CMK (cell line): ENCODE measurements at regions not wholly inside any gene's neighbourhood (a gene's known extent, or its start where the extent isn't known, plus 50 kb on each side); places are given as distances from the start of the nearest gene placed in this dataset.
A peak's percentile ranks its signal among the peaks of the same experiment; 100 is the strongest.

Experiments
- DNase-seq: peaks from one replicate; pipeline ENCODE4 v3.0.0-alpha.2; 2010; ENCODE audit warnings: low read depth

DNA sequence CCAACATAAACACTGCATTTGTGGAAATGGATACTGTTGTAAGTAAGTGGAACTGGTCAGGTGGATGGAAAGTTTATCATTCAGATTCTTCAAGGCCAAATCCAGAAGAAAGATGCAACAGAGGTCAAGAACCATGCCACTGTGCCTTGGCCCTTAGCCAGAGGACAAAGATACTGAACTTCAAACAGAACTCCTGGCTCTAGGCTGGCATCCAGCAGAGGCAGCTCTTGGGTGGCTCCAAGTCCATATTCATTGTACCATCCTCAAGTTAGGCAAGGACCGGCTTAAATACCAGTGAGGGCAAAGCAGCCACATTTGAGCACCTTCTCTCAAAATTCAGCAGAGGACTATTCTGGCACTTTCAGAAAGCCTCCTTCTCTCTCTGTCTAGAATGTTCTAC, 53.2 kb downstream of the DNAAF9 start:
- DNase-seq, result no peak

DNA sequence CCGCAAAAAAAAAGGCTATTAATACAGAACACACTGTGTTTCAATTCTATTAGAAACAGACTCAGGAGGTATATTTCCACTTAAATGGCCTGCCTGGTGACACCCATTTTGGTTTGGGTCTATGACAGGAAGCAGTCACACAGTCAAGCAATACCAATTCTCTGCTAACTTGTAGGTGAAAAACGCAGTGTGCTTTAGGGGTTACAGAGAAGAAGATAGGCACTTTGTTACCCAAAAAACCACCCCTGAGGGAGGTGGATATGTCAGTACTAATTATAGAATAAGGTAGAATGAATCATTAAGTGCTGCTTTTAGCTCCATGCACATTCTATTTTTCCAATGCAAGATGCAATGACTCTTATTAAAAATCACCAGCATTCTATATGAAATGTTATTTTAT, 53.8 kb downstream of the DNAAF9 start:
- no peak for DNase-seq

DNA sequence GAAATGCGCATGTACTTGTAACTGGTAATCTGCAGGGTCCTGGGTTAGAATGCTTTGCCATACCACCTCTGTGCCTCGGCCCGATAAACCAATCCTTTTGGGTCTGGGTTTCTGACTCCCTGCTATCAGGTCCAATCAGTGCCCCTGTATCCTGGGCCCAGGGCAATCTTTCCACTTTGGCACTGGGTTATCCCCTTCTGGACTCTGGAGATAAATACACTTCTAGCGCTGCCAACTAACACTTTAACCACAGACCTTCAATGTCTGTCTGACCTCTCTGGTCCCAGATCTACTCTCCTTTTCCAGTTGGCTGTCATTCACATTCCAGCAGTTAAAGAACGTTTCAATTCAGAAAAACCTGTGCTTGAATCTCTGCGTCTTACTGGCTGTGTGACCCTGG, 55.3 kb downstream of the DNAAF9 start:
- no peak for DNase-seq

DNA sequence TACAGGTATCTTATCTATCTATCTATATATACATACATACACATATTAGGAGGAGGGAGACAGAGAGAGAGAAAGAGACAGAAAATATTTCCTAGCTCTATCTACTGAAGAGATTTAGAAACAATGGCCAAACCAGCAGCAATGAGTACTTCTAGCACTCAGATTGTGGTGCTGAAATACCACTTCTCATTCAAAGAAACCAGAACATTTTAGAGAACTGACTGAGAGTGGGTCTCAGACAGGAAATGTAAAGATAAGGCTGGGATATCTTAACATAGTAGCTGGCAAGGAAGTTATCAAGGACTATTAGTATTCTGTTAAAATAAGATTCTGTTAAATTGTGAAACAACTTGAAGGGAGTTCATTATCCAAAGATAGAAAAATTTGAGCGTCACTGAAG, 57.0 kb downstream of the DNAAF9 start:
- no peak for DNase-seq

DNA sequence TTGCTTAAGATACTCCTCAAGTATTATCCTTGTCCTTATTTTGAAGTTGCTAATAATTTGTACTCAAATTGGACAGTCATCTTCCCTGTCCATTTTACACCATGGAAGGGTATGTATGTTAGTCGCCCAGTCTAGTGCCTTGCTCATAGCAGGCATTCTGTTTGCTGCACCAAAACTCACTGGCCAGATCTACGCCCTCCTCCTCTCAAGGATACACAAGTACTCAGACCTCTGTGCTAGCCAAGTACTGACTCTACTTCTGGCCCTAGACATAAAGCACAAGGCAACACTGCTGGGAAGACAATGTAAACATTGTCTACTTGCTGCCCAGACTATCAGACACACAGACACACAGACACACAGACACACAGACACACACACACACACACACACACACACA, 57.7 kb downstream of the DNAAF9 start:
- DNase-seq, result no peak

DNA sequence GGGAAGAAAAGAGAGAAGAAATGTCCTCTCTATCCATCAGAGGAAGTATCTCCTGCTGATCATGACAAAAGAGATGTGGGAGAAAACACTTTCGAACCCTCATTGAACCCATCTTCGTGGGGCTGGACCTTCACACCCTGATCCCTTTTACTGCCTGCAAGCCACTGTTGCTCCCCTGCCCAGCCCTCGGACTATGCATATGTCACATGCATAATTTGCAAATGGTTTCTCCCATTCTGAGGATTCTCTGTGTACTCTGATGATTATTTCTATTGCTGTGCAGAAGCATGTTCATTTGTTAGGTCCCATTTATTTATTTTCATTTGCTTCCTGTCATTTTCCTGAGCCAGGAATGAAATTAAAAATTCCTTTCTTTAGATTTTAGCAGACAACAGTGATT, 64.7 kb downstream of the DNAAF9 start:
- no peak for DNase-seq

DNA sequence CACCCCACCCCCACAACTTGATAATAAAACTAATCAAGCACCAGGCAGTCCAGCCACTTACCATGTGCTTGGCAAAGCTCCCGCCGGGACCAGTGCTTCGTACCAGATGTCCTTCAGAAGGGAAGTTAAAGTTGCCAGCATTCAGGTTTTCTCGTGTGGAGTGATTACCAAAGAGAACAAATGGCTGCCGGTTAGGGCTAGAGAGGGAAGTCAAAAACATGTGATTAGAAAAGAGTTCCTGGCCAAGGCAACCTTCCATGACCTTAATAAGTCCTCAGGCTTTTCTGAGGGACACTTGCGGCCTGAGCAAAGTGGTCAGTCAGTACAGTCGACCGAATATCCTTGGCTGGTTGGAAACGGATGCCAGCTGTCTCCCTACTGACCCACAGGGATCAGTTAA, 67.0 kb downstream of the DNAAF9 start:
- DNase-seq, result no peak

DNA sequence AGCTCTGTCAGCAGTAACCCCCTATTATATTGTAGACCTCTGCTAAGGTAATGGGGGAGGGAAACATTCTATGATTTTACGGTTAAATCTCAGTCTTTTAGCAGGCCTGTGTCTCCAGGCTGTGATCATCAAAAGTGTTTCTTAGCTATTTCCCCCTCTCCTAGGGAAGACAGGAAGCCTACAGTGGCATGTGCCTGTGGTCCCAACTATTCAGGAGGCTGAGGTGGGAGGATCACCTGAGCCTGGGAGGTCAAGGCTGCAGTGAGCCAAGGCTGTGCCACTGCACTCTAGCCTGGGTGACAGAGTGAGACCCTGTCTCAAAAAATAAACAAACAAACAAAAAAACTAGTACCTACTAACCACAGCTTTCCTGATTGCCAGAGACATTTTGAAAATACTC, 67.9 kb downstream of the DNAAF9 start:
- DNase-seq, result no peak

DNA sequence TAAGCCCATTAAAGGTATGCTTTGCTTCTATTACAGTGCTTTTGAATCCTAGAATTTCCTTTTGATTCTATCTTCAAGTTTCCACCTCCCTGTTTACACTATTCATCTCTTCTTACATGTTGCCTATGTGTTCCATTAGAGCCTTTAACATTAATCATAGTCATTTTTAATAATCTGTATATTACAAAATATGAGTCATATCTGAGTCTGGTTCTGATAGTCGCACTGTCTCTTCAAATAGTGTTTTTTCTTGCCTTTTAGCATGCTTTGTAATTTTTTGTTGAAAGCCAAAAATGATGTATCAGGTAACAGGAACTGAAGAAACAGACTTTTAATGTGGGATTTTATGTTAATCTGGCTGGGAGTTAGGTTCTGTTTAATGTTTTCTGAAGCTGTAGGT, 68.4 kb downstream of the DNAAF9 start:
- no peak for DNase-seq

DNA sequence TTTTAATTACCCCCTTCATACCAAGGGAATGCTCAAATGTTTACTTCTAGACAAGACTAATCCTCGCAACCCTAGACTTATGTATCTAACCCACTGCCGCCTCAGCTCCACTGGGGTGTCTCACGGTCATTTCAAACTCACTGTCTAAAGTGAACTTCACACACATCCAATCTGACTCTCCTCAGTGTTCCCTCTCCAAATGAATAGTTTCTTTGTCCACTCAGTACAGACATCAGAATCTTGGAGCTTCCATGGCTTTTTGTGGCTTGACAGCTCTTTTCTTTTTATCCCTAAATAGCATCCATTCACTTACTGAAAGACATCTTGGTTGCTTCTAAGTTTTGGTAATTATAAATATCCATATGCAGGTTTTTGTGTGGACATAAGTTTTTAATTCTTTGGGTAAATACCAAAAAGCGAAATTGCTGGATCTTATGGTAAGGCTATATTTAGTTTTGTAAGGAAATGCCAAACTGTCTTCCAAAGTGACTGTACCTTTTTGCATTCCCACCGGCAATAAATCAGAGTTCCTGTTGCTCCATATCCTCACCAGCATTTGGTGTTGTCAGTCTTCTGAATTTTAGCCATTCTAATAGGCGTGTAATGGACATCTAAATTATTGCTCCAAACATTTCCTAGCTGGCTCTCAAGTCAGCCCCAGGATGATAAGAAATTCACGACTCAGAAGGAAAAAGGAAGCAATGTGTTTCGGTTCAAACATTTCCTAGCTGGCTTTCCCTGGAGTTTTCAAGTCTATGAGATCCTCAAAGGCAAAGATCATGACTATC, 73.1 kb downstream of the DNAAF9 start:
- DNase-seq, result no peak

DNA sequence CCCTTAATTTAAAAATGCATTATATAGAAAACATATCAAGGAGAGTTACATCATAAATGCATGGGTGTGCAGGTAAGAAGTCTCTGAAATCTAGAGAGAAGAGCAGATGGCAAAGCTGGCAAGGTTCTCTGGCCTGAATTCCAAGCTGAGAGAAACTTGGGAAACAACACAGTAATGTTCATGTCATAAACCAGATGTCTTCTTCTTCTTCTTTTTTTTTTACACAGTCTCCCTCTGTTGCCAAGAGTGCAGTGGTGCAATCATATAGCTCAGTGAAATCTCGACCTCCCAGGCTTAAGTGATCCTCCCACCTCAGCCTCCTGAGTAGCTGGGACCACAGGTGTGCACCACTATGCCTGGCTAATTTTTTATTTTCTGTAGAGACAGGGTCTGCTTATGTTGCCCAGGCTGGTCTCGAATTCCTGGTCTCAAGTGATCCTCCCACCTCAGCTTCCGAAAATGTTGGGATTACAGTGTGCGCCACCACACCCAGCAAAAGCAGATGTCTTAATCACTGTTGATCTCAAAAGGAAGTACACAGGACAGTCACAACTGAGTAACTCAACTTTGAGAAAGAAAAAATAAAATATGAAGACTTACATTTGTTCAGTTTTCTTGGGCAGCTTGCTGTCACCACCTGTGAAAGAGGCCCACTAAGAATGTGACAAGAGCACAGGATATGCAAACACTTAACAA, 77.3 kb downstream of the DNAAF9 start:
- DNase-seq, result no peak

DNA sequence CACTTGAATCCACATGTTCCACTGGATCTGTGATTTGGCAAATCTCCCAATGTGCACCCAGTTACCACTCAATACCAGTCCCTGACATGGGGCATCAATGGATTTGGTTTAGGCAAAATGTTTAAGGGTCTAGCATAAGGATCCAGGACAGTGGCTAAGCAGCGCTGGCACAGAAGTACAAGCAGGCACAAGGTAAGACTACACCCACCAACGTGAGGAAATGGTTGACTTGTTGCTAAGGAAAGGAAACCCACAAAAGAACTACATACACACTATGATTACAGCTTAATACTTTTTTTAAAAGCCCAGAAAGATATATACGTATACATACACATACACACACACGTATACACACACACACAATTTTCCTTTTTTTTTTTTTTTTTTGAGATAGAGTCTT, 79.0 kb downstream of the DNAAF9 start:
- DNase-seq, result no peak

DNA sequence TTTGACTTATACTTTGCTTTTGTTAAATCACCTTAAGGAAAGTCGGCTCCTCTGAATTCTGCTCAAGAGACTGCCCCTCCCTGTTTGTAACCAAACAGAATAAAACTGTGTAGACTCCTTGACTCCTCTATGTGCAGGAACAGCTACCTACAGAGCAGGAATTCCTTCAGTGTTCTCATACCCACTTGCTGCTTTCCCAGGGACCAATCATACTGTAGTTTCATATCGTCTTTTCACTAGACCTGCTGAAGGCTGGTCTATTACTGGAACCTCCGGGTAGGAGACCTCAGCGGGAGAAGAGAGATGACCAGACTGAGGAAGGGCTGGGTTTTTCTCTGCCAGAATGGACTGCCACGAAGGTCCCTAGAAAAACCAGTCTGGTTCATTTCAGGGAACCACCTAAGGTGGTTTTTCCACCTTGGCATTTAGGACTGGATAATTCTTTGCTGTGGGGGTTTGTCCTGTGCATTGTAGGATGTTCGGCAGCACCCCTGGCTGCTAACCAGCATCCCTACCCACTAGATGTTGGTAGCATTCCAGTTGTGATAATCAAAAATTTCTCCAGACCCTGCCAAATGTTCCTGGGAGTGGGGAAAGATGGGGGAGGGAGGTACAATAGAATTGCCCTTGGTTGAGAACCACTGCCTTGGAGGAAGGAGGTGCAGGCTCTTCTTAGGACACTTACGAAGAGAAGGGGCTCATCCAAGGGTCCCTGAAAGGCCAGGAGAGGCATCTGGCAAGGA, 80.5 kb downstream of the DNAAF9 start:
- no peak for DNase-seq

DNA sequence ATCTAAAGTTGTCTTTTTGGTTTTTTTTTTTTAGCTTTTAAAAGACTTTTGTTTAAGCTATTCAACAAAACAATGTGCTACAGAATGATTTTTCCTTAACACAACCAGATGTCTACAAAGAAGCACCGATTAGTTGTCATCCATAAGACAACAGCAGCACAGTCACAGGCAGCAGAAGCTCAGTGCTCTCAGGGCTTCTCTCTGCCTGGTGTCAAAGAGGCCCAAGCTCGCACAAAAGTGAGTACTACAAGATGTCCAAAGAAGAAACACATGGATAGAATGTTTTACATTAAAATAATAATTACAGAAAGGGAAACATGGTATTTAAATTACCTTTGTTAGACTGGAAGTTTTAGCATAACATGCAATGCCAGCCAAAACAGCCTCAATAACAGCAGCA, 81.6 kb downstream of the DNAAF9 start:
- DNase-seq, result no peak

DNA sequence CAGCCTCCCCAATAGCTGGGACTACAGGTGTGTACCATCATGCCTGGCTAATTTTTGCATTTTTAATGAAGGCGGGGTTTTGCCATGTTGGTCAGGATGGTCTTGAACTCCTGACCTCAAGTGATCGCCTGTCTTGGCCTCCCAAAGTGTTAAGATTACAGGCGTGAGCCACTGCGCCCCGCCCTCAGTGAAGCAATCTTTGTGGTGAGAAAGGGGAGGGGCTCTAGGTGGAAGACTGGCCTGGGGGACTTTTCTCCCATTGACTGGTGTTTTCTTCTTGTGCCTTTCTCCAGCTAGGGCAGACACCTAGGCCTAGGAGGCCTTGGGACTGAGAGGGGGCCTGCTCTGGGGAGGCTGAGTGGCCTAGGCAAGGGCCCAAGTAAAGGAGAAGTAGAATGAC, 84.1 kb downstream of the DNAAF9 start:
- peak; percentile 8 for DNase-seq

DNA sequence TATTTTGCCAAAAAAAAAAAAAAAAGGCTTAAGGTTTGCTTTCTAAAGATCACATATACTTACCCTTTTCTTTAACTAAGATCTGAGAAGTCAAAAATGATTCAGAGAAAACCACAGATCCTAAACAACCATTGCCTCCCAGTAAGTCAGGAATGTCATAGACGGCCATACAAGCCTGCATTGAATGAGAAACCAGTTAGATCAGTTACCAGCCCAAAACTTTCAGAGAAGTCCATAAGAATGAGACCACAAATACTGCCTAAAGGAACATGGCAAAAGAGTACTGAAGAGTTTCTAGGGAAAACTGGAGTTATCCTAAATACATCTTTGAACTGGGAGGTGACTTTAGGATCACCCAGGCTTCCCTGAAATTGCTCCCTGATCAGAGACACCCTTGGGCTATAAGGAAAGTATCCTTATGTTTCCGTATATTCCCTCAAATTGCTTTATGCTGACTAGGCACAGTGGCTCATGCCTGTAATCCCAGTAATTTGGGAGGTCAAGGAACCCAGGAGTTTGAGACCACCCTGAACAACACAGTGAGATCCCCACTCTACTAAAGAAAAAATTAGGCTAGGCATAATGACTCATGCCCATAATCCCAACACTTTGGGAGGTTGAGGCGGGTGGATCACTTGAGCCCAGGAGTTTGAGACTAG, 79.4 kb upstream of the SLC4A11 start:
- DNase-seq, result no peak

DNA sequence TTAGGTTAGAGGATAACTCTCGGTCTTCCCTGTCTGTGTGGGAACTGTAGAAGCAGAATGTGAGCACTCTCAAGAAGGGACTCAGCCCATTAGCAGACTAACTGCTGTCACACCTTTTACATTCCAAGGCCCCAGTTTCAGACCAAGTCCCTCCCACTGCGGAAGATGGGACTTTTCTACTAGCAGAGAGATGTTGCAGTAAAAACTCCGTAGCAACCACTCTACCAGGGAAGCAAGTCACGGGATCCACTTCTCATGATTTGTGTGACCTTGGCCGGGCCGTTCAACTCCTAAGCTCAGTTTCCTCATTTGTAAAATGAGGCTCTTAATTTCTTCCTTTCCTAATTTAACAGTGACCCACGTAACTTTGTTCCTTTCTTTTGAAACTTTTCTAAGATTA, 77.1 kb upstream of the SLC4A11 start:
- DNase-seq, result no peak

DNA sequence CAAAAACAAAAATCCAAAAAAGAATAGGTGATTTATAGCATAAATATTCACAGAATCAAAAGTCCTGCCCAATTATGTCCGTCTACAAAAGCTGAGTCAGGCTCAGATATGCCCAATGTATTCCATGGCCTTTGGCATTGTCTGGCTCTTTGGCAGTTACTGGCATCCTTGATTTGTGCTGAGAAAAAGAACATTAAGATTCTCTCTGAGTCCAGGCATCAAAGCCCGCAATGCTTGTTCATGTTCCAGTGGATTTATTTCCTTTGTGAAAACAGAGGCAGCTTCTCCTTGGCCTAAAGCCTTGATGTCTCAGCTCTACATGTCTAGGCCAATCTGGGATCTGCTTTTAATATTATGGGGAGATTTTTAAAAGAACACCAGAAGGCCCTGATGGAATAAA, 76.1 kb upstream of the SLC4A11 start:
- DNase-seq, result no peak

DNA sequence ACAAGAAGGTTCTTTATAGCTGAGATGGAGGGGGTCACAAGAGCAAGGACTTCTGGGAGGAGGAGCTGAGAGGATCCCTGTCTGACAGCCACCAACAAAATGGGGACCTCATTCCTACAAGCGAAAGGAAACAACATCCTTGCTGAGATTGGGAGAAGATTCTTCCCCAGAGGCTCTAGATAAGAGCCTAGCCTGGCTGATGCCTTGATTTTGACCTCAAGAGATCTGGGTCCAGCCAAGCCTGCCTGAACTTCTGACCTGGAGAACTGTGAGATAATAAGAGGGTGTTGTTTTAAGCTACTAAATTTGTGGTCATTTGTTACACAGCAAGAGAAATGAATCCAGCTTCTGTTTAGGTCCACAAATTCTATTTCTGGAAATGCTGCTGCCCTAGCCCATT, 75.4 kb upstream of the SLC4A11 start:
- DNase-seq, result no peak

DNA sequence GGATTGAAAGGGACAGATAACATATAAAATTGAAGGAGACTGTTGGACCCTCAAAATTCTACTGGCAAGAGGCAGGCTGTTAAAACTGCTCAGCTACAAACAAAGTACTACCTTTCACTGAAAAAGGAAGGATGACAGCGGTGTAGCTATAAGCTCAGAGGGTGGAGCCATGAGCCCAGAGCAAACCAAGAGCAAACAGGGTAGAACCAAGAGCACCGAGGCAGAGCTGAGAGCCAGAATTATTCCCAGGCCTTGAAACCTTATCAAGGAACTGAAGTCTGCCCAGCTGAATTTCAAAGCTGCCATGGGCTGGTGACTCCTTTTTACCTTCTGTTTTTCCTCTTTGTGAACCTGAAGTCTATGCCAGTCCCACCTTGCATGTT, 74.7 kb upstream of the SLC4A11 start:
- no peak for DNase-seq

DNA sequence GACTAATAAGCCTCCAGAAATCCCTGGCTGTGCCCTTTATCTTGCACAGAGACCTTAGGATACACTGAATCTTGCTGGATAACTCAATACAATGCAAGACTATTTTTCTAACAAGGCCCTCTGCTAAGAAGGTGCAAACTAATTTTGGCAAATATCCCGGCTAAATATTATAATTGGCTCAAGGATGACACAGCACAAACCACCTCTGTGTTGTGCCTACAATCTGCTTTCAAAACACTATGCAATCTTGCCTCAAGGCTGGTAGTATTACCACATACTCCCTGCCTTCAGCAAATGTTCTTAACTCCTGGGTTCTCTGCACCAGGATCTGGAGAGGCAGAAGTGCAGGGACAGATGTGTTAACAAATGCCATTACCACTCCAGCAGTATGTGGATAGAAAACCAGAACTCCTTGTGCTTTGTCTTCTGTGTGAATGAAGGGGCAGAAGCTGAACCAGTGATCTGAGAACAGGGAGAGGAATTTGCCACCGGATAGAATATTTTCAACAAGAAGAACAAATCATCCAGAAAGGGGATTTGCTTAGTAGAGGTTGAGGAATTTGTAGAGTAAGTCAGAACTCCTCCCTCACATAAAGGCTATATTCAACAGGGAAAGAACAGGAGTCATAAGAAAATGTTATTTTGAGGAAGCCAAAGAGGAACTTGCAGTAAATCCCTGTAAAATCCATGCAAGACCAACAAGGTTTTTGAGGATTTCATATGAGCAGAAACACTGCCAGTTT, 74.1 kb upstream of the SLC4A11 start:
- no peak for DNase-seq

DNA sequence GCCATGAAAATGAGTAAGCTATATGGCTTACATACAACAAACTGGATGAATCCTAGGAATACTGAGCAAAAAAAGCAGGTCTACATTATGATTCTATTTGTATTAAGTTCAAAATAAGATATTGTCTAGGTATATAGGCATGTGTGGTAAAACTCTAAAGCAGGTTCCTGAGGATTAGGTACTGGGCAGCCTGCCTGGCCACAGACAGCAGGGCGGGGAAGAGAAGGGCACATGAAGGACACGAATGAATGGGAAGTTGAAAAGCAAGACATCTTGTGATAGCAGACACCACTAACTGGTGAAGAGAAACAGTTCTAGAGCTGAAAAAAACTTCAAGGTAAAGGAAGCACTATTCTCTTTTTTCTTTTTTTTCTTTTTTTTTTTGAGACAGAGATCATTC, 72.6 kb upstream of the SLC4A11 start:
- no peak for DNase-seq
